ENCODE measurements at regions not wholly inside any gene's neighbourhood (a gene's known extent, or its start where the extent isn't known, plus 50 kb on each side); places are given as distances from the start of the nearest gene placed in this dataset.

GRCh38 chr5:133841831-133842750 is 126.3 kb downstream of the C5orf15 start:
- no peak for TF ChIP-seq CTCF (IDR thresholded peaks at IDR 0.05)
- no peak for TF ChIP-seq POLR2A (IDR thresholded peaks at IDR 0.05)
- TF ChIP-seq EP300 (IDR thresholded peaks at IDR 0.05) = no peak
